Peyer's patch (tissue), 4 donors: ENCODE measurements at regions not wholly inside any gene's neighbourhood (a gene's known extent, or its start where the extent isn't known, plus 50 kb on each side); places are given as distances from the start of the nearest gene placed in this dataset.

Experiments used
- CTCF ChIP-seq, 6 experiments: fragments of 450-650 bp in 4 of 6; fragments of 200-600 bp in 2 of 6; sonication (generic) in 1 of 6; IDR thresholded peaks; one replicate each; pipeline ENCODE4 v1.5.1; 2017 to 2019; ENCODE audit warnings: antibody characterized with exemption in 6 of 6, mild to moderate bottlenecking in 3 of 6, moderate library complexity in 1 of 6
- POLR2A ChIP-seq, 2 donors: fragments of 450-650 bp; IDR thresholded peaks; one replicate each; pipeline ENCODE4 v1.5.1; 2017; ENCODE audit warnings: antibody characterized with exemption in 2 of 2, mild to moderate bottlenecking in 2 of 2, moderate library complexity in 2 of 2

- TF ChIP-seq CTCF (IDR thresholded peaks at IDR 0.05) = no peak
- TF ChIP-seq POLR2A (IDR thresholded peaks at IDR 0.05) = no peak
These were observed 165.8 kb upstream of the NR3C1 start for GRCh38 chr5:143569213-143569701.
